IPS DF 4.7 (cell line): ENCODE measurements at regions not wholly inside any gene's neighbourhood (a gene's known extent, or its start where the extent isn't known, plus 50 kb on each side); places are given as distances from the start of the nearest gene placed in this dataset.

Experiments used
- DNase-seq: peaks from one replicate; pipeline ENCODE4 v3.0.0-alpha.2; 2013; ENCODE audit warnings: low spot score; ENCODE audit errors: extremely low read depth

- no peak for DNase-seq
Measured at GRCh38 chr6:133753756-133754155, 135.2 kb upstream of the TCF21 start.

DNA sequence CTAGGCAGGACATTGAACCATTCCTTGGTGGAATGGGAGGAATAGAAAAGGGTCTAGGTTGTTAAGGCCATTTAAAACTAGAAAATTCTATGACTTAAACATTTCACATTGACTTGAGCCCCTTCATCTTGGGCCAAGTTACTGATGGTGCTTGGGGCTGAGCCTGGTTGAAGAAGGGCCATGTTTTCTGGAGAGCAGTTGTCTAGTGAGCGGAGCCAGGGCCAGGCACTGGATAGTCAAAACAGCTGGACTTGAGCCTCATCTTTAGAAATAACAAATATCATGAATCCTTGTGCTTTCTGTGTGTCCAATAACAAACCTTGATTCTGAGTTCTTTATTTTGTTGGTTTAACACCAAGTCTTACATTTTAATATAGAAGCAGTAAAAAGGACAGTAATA lies 134.6 kb upstream of the TCF21 start:
- no peak for DNase-seq

DNA sequence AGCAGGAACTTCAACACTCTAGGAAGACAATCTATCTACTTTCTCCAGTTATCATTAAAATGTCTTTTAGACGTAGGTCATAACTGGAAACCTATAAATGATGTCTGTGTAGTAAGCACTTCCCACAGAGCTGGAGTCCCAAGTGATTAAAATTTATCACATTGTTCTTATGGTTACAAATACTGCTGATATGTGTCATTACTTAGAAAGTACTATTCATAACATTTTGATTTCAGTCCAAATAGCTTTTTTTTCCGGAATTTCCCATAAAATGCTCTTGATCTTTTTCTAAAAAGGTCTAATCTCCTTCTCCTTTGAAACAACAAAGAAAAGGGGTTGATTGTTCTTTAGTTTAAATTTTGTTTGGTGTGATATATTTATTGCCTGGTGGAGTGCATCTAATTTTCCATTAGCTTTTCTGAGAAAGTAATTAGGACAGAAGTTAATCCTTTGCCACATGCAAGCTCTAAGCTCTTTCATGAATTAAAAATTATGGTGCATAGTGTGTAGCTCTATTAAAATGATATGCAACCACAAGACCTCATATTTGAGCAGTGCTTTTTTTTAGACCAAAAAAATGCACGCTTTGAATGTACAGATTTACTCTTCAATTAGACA lies 132.7 kb upstream of the TCF21 start:
- no peak for DNase-seq

- DNase-seq: no peak
Measured at GRCh38 chr6:133757335-133757734, 131.6 kb upstream of the TCF21 start.

- DNase-seq: no peak
Measured at GRCh38 chr6:133758815-133759335, 130.0 kb upstream of the TCF21 start.

- DNase-seq: no peak
Measured at GRCh38 chr6:133759524-133759923, 129.4 kb upstream of the TCF21 start.

DNA sequence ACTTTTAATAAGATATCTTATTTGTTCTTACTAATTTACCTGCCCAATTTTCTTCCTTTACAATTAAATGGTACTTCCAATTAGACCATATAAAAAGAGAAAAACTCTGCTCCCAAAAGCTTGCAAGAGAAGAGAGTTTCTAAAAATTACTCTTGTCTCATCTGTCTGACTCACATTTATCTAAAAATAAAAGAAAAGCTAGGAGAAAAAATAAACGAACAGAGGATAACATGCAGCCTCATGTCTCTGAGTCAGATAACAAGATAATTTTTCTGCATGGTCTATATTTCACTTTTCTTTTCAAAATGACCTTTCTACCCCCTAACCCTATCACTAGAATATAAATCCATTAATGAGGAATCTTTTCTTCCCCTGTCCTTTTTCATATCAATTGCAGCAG lies 127.2 kb upstream of the TCF21 start:
- no peak for DNase-seq

DNA sequence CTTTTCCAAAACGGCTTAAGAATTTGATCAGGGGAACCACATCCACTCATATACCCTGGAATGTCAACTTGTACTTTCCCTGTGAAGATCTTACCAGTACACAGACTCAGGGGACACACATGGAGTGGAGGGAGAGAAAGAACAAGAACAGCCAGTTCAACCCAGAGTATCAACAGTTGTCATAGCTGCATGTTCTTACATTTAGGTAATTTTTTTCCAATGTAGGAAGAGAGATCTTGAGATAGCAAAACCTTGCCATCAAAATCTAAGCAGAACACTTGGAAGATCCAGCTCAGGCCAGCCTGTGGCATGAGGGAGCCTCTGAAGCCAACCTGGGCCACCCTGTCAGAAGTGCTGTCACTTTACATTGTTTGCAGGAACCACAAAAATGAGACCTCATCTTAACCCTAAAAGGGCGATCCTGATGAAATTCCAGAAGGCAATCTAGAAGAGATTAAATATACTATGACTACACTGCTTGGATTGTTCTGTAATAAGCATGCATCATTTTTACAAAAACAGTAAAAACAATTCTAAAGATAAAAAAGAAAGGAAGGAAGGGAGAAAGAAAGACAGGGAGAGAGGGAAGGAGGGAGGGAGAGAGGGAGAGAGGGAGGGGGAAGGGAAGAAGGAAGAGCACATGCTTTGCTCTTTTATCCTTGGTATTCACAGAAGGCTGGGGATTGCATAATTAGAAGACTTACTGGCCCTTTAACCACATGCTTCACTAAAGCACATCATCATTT lies 124.7 kb upstream of the TCF21 start:
- DNase-seq: no peak

DNA sequence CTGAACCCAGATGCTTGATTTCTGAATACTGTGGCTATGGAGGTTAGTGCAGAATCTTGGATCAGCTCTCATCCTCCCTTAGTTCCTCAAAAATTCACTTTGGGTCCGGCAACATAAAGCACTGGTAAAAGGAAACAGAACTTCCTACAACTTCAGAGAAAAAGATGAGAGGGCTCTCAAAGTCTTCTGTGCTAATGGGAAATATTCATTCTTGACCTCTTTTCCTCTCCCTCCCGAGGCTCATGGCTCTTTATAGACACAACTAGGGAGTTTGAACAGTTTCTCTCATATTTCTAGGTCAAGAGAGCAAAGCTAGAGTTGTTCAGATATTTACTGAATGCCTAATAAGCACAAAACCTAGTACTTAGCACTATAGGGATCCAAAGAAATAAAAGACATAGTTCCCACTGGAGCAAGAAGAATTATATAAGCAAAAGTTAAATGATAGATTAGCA lies 124.1 kb upstream of the TCF21 start:
- DNase-seq: no peak

DNA sequence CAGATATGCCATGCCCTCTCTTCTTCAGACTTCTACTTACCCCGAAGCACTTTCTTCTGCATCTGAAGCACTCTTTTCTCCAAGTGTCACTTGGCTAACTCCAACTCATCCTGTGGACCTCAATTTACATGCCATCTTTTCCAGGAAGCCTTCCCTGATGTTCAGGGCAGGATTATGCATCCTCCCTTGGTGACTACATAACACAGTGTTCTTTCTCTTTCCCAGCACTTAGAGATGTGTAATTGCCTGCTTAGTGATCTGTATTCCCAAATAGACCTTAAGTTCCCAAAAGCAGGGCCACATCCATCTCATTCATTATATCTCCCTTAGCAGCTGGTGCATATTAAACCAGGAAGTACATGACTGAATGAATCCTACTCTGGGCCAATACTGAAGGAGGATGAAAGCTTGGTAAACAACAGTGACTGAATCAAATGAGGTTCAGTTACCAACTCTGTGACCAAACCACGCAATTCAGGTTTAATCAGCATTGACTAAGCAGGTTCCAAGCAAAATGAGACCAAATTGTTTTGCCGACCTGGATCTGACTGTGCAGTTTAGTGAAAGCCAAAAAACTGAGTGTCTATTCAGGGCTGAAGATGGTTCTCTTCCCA lies 121.4 kb upstream of the TCF21 start:
- no peak for DNase-seq

DNA sequence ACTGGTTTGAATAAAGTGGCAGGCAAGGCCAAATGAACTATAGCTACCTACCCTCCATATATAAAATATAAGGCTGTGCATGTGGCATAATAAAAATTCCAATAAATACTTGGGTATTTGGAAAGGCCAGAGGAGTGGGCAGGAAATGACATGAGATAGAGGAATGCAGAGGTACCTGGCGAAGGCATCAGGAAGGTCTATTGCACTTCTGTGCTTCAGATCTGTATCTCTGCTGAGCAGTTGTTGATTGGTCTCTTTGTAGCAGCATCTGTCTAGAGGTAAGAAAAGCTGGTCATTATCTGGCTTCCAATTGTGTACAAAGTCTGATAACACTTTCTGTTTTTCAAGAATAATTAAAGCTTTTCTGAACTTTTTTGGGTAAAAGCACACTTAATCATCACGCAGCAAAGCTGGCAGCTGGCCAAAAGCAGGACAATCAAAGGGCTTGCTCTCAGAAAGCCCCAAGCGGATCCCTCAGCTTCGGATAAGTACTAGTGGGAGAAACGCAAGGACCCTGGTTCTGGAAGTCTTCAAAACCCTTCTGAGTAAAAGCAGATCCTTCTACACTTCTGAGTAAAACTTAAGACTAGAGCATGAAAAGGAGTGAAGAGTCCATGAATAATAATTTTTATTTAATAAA lies 120.1 kb upstream of the TCF21 start:
- no peak for DNase-seq

GRCh38 chr6:133769463-133769862 lies 119.5 kb upstream of the TCF21 start:
- no peak for DNase-seq

DNA sequence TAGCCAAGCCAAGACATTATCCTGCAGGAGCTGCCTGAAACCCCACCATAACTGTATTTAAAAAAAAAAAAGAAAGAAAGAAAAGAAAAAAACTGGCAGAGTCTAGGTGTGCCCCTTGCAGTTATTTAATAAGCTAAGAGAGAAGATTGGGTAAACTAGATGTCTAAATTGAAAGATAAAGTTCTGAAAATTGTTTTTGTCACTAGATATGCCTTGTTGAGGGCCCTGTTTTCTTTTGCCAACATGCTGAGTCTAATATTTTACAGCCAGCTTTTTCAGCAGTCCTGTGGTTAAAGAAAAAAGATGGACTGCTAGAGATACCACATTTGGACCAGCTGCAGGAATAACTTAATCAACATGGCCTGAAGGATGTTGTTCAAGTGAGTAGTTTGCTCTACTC lies 116.3 kb upstream of the TCF21 start:
- no peak for DNase-seq

GRCh38 chr6:133773776-133774175 lies 115.1 kb upstream of the TCF21 start:
- DNase-seq: no peak

- DNase-seq: no peak
Measured at GRCh38 chr6:133774356-133774755, 114.6 kb upstream of the TCF21 start.

GRCh38 chr6:133778414-133779130 lies 110.3 kb upstream of the TCF21 start:
- no peak for DNase-seq

- no peak for DNase-seq
Measured at GRCh38 chr6:133779916-133780695, 108.8 kb upstream of the TCF21 start.

DNA sequence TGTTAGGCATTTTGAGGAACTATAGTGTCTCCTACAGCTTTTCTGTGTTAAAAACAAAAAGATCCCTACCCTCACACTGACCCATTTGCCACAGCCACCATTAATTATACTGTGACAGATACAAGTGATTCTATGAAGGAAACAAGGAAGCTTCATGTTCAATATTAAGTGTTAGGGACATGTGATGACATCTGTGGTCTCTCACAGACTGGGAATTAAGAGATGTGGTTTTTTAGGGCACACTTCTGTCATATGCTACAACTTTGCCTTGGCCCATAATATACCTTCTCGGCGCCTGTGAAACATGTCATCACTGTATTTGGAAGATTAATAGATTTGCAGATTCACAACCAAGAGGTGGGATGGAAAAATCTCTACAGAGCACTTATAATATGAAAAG lies 102.9 kb upstream of the TCF21 start:
- no peak for DNase-seq

DNA sequence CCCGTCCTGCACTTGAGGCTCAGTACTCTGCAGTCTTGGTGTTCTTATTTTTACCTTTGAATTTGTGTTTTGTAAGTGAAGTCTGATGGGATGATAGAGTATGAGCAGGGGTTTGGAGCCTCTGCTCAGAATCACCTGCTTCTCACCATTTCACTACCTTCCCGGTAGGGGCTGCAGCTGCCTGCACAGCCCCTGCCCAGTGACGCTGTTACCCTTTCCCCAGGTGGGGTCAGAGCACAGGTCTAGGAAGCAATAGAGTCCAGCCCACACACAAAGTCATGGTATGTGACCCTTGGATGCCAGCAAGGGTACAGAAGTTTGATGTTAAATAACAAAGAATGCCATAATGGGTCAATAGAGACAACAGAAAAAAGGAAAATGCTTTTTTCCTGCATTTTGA lies 101.8 kb upstream of the TCF21 start:
- DNase-seq: no peak

- DNase-seq: no peak
Measured at GRCh38 chr6:133787859-133788505, 100.9 kb upstream of the TCF21 start.
